HuH-7.5 (cell line): ENCODE measurements at regions not wholly inside any gene's neighbourhood (a gene's known extent, or its start where the extent isn't known, plus 50 kb on each side); places are given as distances from the start of the nearest gene placed in this dataset.
"Not testable (repeated sequence)": the region's sequence is repeated elsewhere in the genome, so short reads cannot be mapped to it uniquely, and the experiment has no call there.

Experiments
- DNase-seq: peaks from one replicate; pipeline ENCODE4 v3.0.0; 2011; ENCODE audit warnings: low spot score

DNA sequence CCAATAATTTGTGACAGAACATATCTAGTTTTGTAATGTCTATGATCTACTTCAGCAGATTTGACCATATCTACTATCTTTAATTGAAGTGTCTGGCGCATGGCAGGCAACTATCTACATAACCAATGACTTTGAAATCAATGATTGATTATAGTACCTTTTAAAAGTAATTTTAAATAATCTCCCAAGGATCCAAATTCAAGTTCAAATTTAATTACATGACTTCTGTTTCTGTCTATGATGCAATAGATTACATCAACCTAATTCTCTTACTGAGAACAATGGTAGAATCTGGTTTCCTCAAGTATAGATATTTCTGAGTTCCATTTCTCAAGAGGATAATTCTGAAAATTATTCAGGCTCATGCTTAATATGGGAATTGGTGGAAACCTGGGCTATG is 177.4 kb upstream of the IL15 start:
- no peak for DNase-seq

DNA sequence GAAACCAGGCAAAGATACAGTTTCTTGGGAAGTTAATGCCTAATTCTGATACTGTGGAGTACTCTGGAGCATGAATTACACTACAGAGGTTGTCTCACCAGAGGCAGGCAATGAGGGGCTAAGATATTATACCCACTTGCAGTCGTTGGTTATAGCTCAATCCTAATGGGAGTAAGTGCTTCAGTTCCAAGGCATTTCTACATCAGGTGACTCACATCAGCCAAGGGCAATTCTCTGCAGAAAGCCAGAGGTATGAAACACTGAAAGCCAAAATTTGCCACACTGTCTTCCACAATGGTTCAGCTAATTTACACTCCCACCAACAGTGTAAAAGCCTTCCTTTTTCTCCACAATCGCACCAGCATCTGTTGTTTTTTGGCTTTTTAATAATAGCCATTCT is 174.0 kb upstream of the IL15 start:
- no peak for DNase-seq

DNA sequence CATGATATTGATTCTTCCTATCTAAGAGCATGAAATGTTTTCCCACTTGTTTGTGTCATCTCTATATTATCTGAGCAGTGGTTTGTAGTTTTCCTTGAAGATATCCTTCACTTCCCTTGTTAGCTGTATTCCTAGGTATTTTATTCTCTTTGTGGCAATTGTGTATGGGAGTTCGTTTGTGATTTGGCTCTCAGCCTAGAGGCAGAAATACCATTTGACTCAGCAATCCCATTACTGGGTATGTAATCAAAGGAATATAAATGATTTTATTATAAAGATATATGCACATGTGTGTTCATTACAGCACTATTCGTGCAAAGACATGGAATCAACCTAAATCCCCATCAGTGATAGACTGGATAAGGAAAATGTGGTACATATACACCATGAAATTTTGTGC is 172.7 kb upstream of the IL15 start:
- no peak for DNase-seq

DNA sequence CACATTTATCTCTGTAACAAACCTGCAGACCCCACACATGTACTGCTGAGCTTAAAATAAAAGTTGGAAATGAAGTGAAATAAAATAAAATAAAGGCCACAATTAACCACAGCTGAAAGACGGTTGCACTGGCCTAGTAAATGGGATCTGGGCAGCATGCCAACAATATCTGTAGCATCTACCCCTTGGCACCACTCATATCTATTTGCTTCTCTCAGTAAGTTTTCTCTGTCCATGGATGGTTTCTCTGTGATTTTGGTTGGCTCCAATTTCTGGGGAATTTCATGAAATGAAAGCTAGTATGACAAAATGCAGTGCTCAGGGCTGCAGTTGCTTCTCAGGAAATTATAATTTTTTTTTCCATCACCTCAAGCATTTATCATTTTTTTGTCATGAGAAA is 172.0 kb upstream of the IL15 start:
- DNase-seq: no peak

DNA sequence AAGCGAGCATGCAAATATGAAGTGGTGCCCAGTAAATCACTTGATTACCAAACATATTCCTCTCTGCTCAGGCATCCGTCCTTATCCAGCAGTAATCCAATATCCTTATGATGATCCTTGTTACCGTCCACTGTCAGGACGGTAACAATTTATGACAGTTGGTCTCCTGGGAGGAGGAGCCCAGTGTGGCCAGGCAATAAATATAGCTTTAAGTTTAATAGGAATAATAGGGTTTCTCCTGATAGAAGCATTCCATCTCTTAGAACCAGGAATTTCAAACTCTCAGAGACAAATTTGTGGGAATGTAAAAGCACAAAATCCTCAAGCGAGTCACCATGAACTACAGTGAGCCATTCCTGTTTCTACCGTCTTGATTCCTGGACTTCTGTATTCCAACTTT is 171.2 kb upstream of the IL15 start:
- no peak for DNase-seq

DNA sequence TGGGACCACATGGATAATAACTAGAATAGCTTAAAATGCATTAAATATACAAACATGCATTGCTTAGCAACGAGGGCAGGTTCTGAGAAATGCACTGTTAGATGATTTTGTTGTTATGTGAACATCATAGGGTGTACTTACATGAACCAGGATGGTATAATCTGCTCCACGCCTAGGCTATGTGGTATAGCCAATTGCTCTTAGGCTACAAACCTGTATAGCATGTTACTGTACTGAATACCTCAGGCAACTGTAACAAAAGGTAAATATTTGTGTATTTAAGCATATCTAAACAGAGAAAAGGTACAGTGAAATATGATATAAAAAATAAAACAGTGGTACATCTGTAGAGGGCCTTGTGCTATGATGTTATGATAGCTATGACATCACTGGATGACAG is 169.2 kb upstream of the IL15 start:
- no peak for DNase-seq

DNA sequence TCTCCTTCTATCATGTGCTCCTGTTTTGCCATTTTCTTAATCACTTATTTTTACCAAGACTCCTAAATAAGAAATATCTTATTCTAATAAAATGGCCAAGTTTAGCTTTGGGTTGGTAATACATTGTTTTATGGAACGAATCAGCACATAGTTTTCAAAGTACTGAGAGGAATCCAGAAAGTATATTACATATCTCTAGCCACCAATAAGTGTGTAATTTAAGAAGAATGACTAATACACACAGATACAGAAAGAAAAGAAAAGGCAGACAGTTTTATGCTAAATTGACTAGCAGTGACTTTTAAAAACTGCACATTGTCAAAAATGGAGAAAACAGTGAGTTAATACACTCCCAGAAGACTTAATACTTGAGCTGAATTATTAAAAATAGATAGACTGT is 167.0 kb upstream of the IL15 start:
- DNase-seq: no peak

DNA sequence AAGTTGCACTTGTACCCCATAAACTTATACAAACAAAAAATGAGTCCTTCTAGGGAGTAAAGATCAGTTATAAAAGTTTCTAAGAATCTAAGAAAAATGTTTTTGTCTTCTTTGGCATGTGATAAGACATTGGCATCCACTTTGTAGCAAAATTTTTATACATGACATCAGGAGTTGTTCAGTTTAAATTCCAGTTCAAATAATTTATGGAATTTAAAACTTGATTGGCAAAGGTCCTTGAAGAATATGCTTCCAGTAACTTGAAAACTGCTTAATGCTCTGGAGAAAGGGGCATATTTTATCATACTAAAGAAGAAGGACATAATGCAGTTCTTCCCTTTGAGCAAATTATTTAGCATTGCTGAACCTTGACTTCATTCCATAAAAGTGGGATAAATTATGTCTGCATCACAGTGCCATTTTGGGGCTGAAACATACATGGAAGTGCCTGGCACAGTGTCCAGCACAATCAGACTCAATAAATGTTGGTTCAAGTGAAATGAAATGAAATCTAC is 163.3 kb upstream of the IL15 start:
- DNase-seq: no peak

DNA sequence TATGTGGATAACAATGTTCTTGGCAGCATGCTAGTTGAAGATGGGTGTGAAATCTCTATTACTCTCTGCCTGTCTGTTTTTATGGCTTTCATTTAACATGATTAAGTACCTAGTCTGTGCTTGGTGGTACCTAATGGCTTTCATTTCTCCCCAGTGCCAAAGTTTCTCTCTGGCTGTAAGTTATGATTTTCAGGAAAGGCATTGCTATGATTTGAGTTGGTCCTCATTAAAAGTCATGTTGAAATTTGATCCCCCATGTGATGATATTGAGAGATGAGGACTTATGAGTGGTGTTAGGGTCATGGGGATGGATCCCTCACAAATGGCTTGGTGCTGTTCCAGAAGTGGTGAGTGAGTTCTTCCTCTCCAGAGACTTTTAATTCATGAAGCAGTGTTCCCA is 162.4 kb upstream of the IL15 start:
- DNase-seq: no peak

DNA sequence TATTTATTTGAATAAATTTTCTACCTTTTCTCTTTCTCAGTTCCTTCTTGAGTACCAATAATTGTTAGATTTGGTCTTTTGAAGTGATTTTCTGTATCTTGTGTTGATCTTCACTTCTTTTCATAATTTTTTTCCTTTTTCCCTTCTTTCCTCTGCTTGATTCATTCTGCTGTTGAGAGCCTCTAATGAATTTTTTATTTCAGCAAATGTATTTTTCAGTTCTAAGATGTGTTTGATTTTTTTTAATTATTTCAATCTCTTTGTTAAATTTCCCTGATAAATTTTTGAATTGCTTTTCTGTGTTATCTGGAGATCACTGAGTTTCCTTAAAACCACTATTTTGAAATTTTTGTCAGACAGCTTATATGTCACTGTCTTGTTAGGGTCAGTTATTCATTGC is 155.4 kb upstream of the IL15 start:
- DNase-seq: no peak

DNA sequence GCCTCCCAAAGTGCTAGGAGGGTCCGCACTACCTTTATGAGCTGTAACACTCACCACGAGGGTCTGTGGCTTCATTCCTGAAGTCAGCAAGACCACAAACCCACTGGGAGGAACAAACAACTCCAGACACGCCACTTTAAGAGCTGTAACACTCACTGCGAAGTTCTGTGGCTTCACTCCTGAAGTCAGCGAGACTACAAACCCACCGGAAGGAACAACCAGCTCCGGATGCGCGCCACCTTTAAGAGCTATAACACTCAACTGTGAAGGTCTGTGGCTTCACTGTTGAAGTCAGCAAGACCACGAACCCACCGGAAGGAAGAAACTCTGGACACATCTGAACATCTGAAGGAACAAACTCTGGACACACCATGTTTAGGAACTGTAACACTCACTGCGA is 152.1 kb upstream of the IL15 start:
- not testable (repeated sequence) for DNase-seq

DNA sequence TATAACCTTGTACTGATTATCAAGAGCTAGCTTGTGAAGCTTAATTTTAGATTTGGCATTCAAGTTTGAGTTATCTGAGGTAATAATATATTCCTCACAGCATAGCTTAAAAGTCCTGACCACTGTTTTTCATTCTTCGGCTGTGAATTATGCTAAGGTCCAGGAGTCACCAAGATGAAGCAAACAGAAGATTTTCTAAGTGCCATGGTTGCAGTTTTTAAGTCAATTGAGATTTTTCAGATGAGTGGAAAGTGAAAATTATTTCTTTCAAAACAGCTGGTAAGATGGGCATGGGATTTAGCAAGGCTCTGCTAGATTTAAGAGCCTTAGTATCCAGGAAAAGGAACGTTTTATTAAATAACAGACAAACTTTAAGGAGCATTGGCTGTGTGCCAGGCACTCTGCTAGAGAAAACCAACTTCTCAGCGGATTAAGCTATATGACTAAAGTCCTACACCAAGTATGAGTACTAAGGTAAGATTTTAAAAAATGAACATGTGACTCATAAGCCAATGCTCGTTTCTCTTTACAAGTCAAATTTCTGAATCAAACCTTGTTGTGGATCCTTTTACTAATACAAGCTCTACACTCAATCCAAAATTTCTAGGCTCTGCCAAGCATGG is 149.9 kb upstream of the IL15 start:
- no peak for DNase-seq

DNA sequence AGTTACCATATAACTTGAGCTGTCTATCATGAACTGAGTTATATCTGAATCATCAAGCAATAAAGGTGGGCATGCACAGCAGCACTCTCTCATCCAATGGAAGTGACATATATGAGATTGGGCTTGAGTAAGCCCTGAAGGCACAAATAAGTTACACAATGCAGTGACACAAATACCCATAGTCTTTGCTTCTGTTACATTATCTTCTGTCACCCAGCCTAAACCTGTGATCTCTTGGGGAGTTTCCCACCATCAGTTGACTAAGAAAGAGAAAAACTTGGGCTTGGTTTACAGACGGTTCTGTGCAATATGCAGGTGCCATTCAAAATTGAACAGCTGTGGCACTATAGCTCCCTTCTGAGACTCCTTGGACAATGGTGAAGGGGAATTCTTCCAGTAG is 138.8 kb upstream of the IL15 start:
- no peak for DNase-seq

DNA sequence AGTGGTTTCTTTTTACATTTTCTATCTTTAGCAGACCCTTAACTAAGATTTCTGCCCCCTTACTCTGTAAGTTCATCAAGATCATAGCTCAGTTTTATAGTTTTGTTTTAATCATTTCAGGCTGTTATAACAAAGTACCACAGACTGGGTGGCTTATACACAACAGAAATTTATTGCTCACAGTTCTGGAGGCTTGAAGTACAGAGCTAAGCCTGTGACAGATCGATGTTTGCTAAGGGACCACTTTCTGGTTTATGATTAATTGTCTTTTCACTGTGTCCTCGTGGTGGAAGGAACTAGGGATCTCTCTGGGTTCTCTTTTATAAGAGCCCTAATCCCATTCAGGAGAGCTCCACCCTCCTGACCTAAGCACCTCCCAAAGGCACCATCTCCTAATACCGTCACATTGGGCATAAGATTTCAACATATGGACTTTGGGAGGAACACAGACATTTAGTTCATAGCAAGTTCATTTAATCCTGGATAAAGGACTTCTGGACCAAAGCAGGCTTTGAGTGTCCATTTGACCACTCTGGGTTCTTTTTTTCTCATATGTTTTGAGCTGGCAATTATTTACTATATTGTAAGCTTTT is 137.0 kb upstream of the IL15 start:
- DNase-seq: no peak

DNA sequence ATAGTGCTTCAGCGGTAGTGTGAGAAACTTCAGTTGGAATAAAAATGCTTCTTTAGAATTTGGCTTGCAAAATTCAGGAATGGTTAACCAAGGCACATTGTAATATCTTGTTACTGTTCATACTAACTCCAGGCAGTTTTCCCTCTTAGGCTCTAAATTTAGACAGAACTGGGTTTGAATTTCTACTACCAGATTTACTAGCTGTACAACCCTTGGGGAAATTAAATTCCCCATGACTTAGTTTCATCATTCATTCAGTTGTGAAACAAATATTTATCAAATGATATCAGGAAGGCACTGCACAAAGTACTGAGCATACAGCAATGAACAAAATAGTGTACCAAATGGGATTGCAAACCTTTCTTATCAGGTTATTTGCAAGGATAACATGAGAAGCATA is 135.0 kb upstream of the IL15 start:
- DNase-seq: no peak

DNA sequence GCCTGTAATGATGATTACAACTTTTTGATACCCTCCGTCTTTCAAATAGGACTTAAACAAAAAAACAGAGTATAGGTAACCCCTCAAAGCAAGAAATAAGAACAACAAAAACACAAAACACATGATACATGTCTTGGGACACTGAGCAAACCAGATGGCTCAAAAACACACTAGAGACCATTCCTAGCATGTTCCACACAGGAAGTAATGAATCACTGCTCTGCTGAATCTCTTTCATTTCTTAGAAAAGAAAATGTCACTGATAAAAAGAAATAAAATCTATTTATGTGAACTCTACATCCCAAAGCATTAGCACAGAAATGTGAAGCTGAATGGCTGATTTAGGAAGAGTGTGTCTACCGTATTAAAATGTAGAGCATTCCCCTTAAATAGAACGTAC is 134.5 kb upstream of the IL15 start:
- no peak for DNase-seq

DNA sequence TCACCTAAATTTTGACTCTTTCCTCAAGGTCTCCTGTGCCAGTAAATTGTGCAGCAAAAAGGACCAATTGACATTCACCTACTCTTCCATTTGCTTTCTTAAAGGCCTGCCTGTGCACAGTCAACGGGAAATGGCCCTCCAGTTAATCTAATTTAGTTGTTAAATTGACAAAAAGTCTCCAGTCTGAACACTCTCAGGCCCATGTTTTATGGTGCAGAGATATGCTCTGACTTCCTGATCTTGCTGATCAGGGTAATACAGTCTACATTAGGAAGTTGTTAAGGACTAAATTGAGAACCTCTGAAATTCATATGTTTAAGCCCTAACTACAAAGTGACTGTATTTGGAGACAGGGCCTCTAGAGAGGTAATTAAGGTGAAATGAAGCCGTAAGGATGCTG is 133.6 kb upstream of the IL15 start:
- DNase-seq: no peak

DNA sequence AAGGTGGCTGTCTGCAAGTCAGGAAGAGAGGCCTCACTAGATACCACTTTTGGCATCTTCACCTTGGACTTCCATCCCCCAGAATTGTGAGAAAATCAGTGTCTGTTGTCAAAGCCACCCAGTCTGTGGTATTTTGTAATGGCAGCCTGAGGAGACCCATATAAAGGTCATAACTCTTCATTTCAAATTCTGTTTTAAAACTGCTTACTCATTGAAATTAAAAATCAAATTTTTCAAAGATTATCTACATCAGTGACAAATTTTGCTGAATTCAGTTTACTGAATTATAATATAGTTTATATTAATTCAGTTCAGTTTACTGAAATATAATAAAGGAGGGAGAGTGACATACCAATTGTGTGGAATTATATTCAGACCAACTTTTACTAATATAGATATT is 133.1 kb upstream of the IL15 start:
- no peak for DNase-seq

DNA sequence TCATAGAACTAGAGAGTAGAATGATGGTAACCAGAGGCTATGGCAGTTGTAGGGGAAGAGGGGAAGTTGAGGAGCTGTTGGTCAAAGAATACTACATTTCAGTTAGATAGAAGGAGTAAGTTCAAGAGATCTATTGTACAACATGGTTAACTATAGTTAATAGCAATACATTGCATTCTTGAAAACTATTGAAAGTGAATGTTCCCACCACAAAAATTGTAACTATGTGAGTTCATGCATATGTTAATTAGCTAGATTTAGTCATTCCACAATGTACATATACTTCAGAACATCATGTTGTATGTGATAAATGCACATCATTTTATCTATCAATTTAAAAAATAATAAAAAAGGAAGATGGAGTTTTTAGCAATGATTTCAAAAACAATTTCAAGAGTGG is 125.3 kb upstream of the IL15 start:
- no peak for DNase-seq

DNA sequence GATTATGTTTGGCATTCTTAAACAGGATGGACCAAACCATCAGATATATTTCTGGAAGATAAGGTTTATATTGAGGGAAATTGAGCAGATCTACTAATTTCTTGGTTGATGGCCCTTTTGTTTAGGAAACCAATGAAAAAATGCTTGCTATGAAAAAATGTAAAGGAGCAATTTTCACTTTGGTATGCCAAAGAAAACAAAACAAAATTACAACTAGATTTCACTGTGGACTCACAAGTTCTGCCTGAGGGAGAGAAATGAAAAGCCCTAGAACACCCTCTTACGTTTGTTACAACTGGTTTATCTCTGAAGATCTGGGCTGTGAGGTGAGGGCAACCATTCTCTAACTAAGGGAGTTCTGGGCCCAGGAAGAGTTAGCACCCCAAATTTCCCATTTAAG is 122.5 kb upstream of the IL15 start:
- DNase-seq: no peak

DNA sequence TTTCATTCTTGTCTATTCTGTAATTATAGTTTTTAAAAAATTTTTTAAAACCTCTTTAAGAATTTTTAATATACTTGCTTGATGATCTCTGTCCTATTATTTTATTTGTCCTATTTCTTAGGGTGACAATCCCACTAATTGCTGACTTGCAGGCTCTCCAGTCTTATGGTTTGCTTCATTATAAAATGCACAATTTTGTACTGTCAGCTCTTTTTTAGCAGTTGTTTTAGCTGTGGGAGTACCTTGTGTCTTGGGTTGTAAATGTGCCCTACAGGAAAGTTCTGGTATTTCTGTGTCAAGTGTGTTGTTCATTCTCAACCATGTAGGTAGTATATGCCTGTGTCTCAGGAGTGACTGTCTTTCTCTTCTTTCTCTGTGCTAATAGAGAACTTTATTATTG is 118.2 kb upstream of the IL15 start:
- no peak for DNase-seq

DNA sequence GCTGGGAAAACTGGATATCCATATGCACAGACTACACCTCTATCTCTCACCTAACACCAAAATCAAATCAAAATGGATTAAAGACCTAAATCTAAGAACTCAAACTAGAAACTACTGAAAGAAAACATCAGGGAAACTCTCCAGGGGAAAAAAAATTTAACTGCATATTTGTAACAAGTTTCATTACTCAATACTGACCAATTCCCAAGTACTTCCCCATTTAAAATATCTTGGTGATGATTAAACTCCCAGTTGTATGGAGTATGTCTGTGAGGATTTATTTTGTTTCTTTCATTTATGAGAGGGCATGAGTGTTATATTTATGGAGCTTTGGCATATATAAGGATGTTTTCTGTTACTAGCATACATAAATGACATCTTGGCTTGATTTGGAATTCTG is 112.3 kb upstream of the IL15 start:
- no peak for DNase-seq

DNA sequence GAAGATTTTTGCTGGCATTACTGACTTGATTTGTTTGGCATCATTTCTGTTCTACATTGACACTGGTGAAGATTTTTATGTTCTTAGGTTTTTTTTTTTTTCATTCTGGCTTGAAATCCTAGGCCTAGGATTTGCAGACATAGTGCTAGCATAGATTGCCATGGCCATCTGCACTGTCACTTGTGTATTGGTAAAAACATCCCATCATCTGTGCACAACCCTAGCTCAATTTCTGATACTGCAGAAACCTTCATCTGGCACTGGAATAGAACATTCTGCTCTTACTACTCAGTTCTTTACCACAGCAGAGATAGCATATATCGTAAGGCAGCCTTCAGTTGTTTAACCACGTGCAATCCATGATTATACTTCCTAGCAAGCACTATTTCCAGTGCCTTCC is 111.5 kb upstream of the IL15 start:
- no peak for DNase-seq

DNA sequence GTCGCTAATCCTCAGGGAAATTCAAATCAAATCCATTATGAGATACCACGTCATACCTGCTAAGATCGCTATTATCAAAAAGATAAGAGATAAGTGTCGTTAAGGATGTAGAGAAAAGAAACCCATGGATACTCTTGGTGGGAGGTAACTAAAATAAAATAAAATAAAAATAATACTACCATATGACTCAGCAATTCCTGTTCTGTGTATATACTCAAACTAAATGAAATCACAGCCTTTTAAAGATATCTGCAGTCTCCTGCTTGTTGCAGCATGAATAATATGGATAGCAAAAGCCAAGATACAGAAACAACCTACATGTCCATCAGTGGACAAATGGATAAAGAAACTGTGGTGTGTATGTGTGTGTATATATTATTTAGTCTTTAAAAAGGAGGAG is 105.8 kb upstream of the IL15 start:
- DNase-seq: no peak
